Activated naive CD8-positive, alpha-beta T cell (primary cell): ENCODE measurements at regions not wholly inside any gene's neighbourhood (a gene's known extent, or its start where the extent isn't known, plus 50 kb on each side); places are given as distances from the start of the nearest gene placed in this dataset.
"Not testable (repeated sequence)": the region's sequence is repeated elsewhere in the genome, so short reads cannot be mapped to it uniquely, and the experiment has no call there.

ENCODE experiments used
- H3K27ac Mint-ChIP-seq: one replicate; pipeline ENCODE4 v1.8.0; 2021; ENCODE audit warnings: mixed read lengths
- H3K27me3 Mint-ChIP-seq: one replicate; pipeline ENCODE4 v1.8.0; 2021; ENCODE audit warnings: mixed read lengths
- H3K36me3 Mint-ChIP-seq: one replicate; pipeline ENCODE4 v1.8.0; 2021; ENCODE audit warnings: mixed read lengths
- H3K4me1 Mint-ChIP-seq: one replicate; pipeline ENCODE4 v1.8.0; 2021; ENCODE audit warnings: low read depth, mixed read lengths
- H3K4me3 Mint-ChIP-seq: one replicate; pipeline ENCODE4 v1.8.0; 2021; ENCODE audit warnings: mild to moderate bottlenecking, mixed read lengths
- H3K9me3 Mint-ChIP-seq: one replicate; pipeline ENCODE4 v1.8.0; 2021; ENCODE audit warnings: low read depth, mixed read lengths

DNA sequence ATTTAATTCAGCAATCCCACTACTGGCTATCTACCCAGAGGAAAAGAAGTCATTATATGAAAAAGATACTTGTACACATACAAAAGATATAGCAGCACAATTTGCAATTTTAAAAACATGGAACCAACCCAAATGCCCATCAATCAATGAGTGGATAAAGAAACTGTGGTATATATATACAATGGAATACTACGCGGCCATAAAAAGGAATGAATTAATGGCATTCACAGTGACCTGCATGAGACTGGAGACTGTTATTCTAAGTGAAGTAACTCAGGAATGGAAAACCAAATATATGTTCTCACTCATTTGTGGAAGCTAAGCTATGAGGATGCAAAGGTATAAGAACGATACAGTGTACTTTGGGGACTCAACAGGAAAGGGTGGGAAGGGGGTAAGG, 102.8 kb upstream of the KCNMA1 start:
- H3K4me3 Mint-ChIP-seq, H3K36me3 Mint-ChIP-seq: not testable (repeated sequence)

DNA sequence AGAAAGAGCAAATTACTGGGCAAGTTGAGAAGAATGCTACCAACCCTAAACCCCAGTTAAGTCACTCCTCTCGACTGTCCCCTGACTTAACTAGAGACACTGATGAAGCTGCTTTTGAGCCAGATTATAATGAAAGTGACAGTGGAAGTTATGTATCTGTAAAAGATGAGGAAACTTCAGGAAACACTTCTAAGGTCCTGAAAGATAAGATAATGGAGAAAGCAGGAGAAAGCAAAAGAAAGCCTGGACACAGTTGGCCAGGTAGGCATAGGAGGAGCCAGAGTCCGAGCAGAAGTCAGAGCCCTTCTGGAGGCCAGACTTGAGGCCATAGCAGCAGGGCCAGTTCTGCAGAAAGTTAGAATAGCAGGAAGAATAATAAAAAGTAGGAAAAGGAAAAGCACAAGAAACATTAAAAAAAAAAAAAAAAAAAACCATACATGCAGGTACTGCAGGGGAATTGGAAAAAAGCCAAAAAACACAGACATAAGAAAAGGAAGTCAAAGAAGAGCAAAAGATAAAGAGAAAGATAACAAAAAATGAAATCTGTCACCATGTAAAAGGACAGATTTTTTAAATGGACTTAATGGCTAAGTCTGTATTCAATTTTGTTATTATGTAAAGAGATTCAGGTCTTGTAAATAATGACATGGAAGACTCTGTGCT, 101.0 kb upstream of the KCNMA1 start:
- Mint-ChIP-seq H3K36me3 (peaks cover 2% of the 10 kb centered on the region), H3K4me1 (no peaks in the 10 kb centered on the region), H3K27me3 (peaks cover 14% of the 10 kb centered on the region), H3K27ac (no peak overlapping the region), H3K4me3 (no peak overlapping the region), H3K9me3 (peaks cover 23% of the 10 kb centered on the region)

More for the DNA sequence above, 102.8 kb upstream of the KCNMA1 start:
- H3K27ac Mint-ChIP-seq, H3K4me1 Mint-ChIP-seq: not testable (repeated sequence)
- Mint-ChIP-seq H3K27me3 (peaks cover 14% of the 10 kb centered on the region), H3K9me3 (peaks cover 23% of the 10 kb centered on the region)

DNA sequence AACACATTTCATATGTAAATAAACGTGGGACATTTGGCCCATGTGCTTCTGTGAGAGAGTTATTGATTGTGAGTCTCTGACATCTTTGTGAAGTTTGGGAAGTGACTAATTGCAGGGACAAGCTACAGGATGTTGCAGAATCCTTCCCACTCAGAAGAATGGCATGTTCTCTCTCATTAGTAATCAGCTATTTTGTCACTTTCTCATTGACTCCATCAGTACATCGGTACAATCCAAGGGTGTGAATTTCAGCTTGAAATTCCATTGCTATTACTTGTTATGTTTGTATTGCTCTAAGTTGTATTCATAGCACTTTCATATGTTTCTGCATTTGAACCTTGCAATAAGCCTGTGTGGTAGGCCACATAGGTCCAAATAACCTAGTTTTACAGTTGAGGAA, 100.0 kb upstream of the KCNMA1 start:
- Mint-ChIP-seq H3K9me3 (peaks cover 23% of the 10 kb centered on the region), H3K4me1 (no peaks in the 10 kb centered on the region), H3K27ac (no peak overlapping the region), H3K4me3 (no peak overlapping the region), H3K27me3 (peaks cover 10% of the 10 kb centered on the region), H3K36me3 (peaks cover 2% of the 10 kb centered on the region)

DNA sequence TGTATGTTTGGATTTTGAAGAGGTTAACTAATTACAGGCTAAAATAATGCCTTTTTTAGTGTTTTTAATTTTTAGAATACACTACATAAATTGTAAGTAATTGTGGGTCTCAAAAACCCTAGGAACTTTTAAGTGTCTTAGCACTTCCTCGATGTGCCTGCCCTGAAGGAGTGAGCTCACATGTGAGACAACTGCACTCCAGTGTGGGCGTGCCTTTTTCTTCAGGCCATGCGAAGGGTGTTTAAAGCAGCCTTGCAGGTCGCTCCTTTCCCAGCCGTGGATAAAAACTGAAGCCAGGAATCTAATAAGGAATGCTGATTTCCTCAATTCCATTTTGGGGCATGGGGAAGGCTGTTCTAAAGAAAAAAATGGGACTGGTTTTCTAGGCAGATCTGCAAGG, 97.5 kb upstream of the KCNMA1 start:
- H3K27ac Mint-ChIP-seq, H3K4me1 Mint-ChIP-seq, H3K4me3 Mint-ChIP-seq, H3K27me3 Mint-ChIP-seq, H3K36me3 Mint-ChIP-seq: not testable (repeated sequence)
- H3K9me3 Mint-ChIP-seq: peaks cover 17% of the 10 kb centered on the region

DNA sequence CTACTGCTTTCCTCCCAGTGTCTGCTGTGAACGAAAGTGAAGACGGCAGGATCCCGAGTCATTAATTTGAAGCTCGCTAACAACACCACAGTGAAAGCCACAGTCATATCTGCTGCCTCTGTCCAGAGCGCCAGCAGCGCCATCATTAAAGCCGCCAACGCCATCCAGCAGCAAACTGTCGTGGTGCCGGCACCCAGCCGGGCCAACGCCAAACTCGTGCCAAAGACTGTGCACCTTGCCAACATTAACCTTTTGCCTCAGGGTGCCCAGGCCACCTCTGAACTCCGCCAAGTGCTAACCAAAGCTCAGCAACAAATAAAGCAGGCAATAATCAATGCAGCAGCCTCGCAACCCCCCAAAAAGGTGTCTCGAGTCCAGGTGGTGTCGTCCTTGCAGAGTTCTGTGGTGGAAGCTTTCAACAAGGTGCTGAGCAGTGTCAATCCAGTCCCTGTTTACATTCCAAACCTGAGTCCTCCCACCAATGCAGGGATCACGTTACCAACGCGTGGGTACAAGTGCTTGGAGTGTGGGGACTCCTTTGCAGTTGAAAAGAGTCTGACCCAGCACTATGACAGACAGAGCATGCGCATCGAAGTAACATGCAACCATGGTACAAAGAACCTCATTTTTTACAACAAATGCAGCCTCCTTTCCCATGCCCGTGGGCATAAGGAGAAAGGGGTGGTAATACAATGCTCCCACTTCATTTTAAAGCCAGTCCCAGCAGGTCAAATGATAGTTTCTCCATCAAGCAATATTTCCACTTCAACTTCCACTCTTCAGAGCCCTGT, 94.8 kb upstream of the KCNMA1 start:
- Mint-ChIP-seq H3K36me3 (peaks cover 2% of the 10 kb centered on the region), H3K27ac (no peak overlapping the region), H3K4me1 (no peaks in the 10 kb centered on the region), H3K9me3 (peaks cover 6% of the 10 kb centered on the region), H3K27me3 (peaks cover under 1% of the 10 kb centered on the region), H3K4me3 (no peak overlapping the region)

DNA sequence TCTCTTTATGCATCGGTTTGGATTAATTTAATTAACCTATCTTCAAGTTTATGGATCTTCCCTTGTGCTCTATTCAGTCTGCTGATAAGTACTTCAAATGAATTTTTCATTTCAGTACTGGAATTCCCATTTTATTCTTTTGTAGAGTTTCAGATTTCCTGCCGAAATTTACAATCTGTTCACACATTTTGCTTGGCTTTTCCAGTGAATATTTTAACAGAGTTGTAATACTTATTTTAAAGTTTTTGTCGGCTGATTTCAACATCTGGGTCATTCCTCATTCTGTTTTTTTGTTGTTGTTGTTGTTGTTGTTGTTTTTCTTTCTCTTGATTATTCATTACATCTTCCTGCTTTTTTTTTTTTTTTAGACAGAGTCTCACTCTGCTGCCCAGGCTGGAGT, 89.9 kb upstream of the KCNMA1 start:
- Mint-ChIP-seq H3K36me3 (no peaks in the 10 kb centered on the region), H3K4me1 (no peaks in the 10 kb centered on the region), H3K9me3 (no peaks in the 10 kb centered on the region), H3K4me3 (no peak overlapping the region), H3K27ac (no peak overlapping the region), H3K27me3 (no peaks in the 10 kb centered on the region)

DNA sequence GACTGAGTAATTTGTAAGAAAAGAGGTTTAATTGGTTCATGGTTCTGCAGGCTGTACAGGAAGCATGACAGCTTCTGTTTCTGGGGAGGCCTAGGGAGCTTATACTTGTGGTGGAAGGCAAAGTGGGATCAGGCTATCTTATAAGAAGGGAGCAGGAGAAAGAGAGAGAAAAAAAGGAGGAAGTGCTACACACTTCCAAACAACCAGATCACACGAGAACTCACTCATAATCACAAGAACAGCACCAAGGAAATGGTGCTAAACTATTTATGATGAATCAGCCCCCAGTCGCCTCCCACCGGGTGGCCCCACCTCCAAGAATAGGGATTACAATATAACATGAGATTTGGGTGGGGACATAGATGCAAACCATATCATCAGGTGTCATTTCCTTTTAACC, 89.1 kb upstream of the KCNMA1 start:
- Mint-ChIP-seq H3K27ac (no peak overlapping the region), H3K4me1 (no peaks in the 10 kb centered on the region), H3K9me3 (no peaks in the 10 kb centered on the region), H3K27me3 (no peaks in the 10 kb centered on the region), H3K36me3 (no peaks in the 10 kb centered on the region), H3K4me3 (no peak overlapping the region)

DNA sequence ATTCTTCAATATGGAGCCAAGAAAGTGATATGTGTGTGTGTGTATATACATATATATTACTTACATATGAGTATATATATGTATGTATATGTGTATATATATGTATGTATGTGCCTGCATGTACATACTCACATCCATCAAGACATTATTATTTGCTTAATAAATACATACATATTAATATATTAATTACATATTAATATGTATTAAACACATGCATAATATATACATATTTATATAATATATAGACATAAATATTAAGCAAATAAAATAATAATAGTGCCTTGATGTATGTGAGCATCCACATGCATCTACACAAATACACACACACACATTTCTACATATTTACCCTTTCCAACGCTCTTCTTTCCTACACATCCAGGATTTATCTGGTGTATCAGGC, 88.7 kb upstream of the KCNMA1 start:
- no peaks in the 10 kb centered on the region for H3K36me3 Mint-ChIP-seq
- H3K4me3 Mint-ChIP-seq: no peak overlapping the region
- H3K27ac Mint-ChIP-seq: no peak overlapping the region
- no peaks in the 10 kb centered on the region for H3K27me3 Mint-ChIP-seq
- no peaks in the 10 kb centered on the region for H3K4me1 Mint-ChIP-seq
- no peaks in the 10 kb centered on the region for H3K9me3 Mint-ChIP-seq

DNA sequence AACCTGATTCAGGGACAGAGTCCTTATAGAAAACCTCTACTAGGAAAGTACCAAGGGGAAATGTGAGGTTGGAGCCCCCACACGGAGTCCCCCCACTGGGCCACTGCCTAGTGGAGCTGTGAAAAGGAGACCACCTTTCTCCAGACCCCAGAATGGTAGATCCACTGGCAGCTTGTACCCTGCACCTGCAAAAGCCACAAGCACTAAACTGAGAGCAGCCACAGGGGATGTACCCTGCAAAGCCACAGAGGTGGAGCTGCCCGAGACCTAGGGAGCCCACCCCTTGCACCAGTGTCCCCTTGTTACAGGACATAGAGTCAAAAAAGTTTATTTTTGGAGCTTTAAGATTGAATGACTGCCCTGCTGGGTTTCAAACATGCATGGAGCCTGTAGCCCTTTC, 87.2 kb upstream of the KCNMA1 start:
- Mint-ChIP-seq H3K9me3 (no peaks in the 10 kb centered on the region), H3K4me3 (no peak overlapping the region), H3K36me3 (no peaks in the 10 kb centered on the region), H3K27ac (no peak overlapping the region), H3K4me1 (no peaks in the 10 kb centered on the region), H3K27me3 (no peaks in the 10 kb centered on the region)

DNA sequence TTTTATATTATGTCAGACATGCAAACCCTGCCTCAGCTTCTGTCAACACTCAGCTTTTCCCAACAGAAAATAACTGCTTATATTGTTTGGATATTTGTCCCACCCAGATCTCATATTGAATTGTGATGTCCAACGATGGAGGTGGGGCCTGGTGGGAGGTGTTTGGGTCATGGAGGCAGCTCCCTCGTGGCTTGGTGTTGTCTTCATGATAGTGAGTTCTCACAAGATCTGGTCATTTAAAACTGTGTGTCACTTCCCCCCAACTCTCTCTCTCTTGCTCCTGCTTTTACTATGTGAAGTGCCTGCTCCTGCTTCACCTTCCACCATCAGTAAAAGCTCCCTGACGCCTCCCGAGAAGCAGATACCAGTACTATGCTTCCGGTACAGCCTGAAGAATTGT, 85.8 kb upstream of the KCNMA1 start:
- Mint-ChIP-seq H3K27ac (no peak overlapping the region), H3K9me3 (no peaks in the 10 kb centered on the region)

DNA sequence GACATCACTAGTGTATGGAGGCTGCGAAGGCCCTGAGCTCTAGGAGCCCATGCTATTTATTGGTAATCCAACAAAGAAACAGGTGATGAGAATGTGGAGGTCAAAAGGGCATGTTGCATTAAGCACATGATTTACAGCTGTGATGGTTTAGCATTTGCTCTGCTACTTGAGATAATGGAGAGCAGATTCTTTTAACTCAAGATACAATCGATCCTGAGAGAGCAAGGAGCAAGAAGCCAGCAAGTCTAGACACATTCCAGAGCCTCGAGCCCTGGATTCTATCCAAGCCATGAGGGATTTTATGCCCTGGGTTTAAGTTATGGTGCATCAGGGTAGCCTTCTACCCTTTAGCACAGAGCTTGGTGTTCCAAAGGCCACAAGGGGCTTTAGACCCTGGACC, 85.3 kb upstream of the KCNMA1 start:
- not testable (repeated sequence) for H3K27ac Mint-ChIP-seq, H3K27me3 Mint-ChIP-seq, H3K4me3 Mint-ChIP-seq, H3K9me3 Mint-ChIP-seq, H3K36me3 Mint-ChIP-seq, H3K4me1 Mint-ChIP-seq

More for the DNA sequence above, 85.8 kb upstream of the KCNMA1 start:
- H3K4me3 Mint-ChIP-seq: no peak overlapping the region
- no peaks in the 10 kb centered on the region for H3K27me3 Mint-ChIP-seq
- no peaks in the 10 kb centered on the region for H3K36me3 Mint-ChIP-seq
- H3K4me1 Mint-ChIP-seq: no peaks in the 10 kb centered on the region

DNA sequence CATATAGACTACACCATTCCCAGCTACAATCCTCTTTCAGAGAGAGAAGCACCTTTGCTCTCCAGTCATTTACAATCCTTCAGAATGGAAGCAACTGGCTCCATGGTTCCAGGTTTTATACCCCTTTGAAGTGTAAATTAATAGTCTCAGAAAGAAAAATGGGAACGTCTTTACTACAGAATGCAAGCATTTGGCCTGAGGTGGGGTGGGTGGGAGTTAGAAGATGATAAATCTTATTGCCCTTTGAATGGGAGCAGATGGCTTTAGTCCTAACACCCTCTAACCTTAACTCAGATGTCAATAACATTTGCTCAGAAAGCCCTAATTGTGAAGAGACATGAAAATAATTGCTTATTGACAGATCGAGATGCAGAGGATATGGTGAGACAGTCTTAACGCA, 84.2 kb upstream of the KCNMA1 start:
- no peaks in the 10 kb centered on the region for H3K9me3 Mint-ChIP-seq
- no peaks in the 10 kb centered on the region for H3K4me1 Mint-ChIP-seq
- H3K27me3 Mint-ChIP-seq: no peaks in the 10 kb centered on the region
- no peak overlapping the region for H3K4me3 Mint-ChIP-seq
- H3K27ac Mint-ChIP-seq: no peak overlapping the region
- no peaks in the 10 kb centered on the region for H3K36me3 Mint-ChIP-seq

DNA sequence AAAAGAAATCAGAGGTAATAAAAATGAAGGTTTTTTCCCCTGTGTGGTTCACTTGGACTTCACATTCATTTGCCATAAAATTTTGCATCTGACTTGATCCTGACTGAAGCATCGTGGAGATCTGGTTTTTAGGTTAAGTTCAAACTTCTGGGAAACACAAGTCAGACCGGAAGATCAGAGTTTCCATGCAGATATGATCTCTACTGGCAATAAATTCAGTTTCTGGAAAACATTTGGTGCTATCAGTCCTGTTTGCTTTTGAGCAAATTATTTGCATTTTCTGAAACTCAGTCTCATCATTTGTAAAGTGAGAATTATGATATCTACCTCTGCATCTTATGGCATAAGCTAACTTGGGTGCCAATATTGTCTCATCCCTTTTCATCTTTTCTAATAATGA, 81.3 kb upstream of the KCNMA1 start:
- Mint-ChIP-seq H3K4me3 (no peak overlapping the region), H3K36me3 (no peaks in the 10 kb centered on the region), H3K9me3 (no peaks in the 10 kb centered on the region), H3K4me1 (no peaks in the 10 kb centered on the region), H3K27me3 (no peaks in the 10 kb centered on the region), H3K27ac (no peak overlapping the region)

DNA sequence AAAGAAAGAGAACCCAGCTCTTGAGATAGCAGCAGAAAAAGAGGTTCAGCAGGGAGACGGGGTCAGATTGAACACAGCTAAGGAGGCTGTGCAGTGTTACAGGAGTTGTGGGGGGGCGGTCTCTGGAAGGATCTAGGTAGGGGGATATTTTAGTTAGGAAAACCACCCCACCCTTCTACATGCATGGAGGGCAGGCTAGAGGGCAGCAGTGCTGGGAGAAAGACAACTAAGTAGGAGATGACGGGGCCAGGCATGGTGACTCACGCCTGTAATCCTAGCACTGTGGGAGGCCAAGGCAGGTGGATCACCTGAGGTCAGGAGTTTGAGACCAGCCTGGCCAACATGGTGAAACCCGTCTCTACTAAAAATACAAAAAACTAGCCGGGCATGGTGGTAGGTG, 80.7 kb upstream of the KCNMA1 start:
- not testable (repeated sequence) for H3K27me3 Mint-ChIP-seq, H3K9me3 Mint-ChIP-seq, H3K4me1 Mint-ChIP-seq, H3K4me3 Mint-ChIP-seq, H3K27ac Mint-ChIP-seq, H3K36me3 Mint-ChIP-seq

DNA sequence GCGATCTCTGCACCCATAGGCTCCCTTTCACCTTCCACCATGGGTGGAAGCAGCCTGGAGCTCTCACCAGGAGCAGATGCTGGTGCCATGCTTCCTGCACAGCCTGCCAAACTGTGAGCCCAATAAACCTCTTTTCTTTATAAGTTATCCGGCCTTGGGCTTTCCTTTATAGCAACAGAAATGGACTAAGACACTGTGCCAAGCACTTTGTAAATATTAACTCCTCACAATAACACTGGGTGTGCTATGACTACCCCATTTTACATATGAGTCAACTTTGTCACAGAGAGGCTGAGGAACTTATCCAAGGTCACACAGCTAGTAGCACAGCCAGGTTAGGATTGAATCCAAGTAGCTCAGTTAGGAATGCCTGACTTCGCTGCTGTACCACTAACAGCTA, 79.7 kb upstream of the KCNMA1 start:
- Mint-ChIP-seq H3K27ac (no peak overlapping the region), H3K36me3 (no peaks in the 10 kb centered on the region), H3K27me3 (no peaks in the 10 kb centered on the region), H3K4me1 (no peaks in the 10 kb centered on the region), H3K9me3 (no peaks in the 10 kb centered on the region), H3K4me3 (no peak overlapping the region)
